ENCODE measurements at regions not wholly inside any gene's neighbourhood (a gene's known extent, or its start where the extent isn't known, plus 50 kb on each side); places are given as distances from the start of the nearest gene placed in this dataset.

GRCh38 chr1:191752342-191752741 is 405.9 kb upstream of the RGS18 start:
- Histone ChIP-seq H3K36me3 (ENCODE audit: control insufficient read depth, insufficient read depth, low read length) (no peaks in the 10 kb centered on the region), H3K27me3 (ENCODE audit: control insufficient read depth, insufficient read depth, low read length) (no peaks in the 10 kb centered on the region), H3K4me1 (ENCODE audit: control insufficient read depth, insufficient read depth, low read length) (no peaks in the 10 kb centered on the region), H3K4me3 (ENCODE audit: low read depth in 2 of 2, low read length in 2 of 2) (no peak overlapping the region), H3K27ac (ENCODE audit: low read length) (no peak overlapping the region), H3K9me3 (ENCODE audit: control insufficient read depth, insufficient read depth, low read depth, low read length) (no peaks in the 10 kb centered on the region)
- DNase-seq (ENCODE audit: low read depth, low spot score): peak; percentile 5
- no TSS peak for BruUV-seq (replicated peaks)
- in situ Hi-C loops (cut with HindIII; ENCODE audit: low pct_unique_long_range_greater_than_20kb, low sequenced_read_pairs): no loop called here
- ChIA-PET POLR2A (no interaction called here), CTCF (no interaction called here)
- intact Hi-C loops (cut with micrococcal nuclease; ENCODE audit: unreplicated experiment): no loop called here
- no peak for TF ChIP-seq CTCF (IDR thresholded peaks at IDR 0.05)
- no peak for TF ChIP-seq REST (IDR thresholded peaks at IDR 0.05; ENCODE audit: insufficient read depth in 1 of 2, low read depth in 2 of 2, low read length in 1 of 2)
- TF ChIP-seq TCF7L2 (IDR thresholded peaks at IDR 0.05; ENCODE audit: low read depth, low read length): no peak
- TF ChIP-seq POLR2AphosphoS5 (IDR thresholded peaks at IDR 0.05; ENCODE audit: low read depth, low read length): no peak
- no peak for ATAC-seq

GRCh38 chr1:191760016-191760415 is 398.2 kb upstream of the RGS18 start:
- BruUV-seq (replicated peaks): no TSS peak
- Histone ChIP-seq H3K36me3 (ENCODE audit: control insufficient read depth, insufficient read depth, low read length) (no peaks in the 10 kb centered on the region), H3K27me3 (ENCODE audit: control insufficient read depth, insufficient read depth, low read length) (no peaks in the 10 kb centered on the region), H3K9me3 (ENCODE audit: control insufficient read depth, insufficient read depth, low read depth, low read length) (peaks cover 5% of the 10 kb centered on the region), H3K27ac (ENCODE audit: low read length) (no peak overlapping the region), H3K4me1 (ENCODE audit: control insufficient read depth, insufficient read depth, low read length) (no peaks in the 10 kb centered on the region), H3K4me3 (ENCODE audit: low read depth in 2 of 2, low read length in 2 of 2) (no peak overlapping the region)
- intact Hi-C loops (cut with micrococcal nuclease; ENCODE audit: unreplicated experiment): no loop called here
- no peak for TF ChIP-seq SIN3A (IDR thresholded peaks at IDR 0.05; ENCODE audit: borderline replicate concordance, insufficient read depth, low read depth, low read length)
- TF ChIP-seq POLR2AphosphoS5 (IDR thresholded peaks at IDR 0.05; ENCODE audit: low read depth, low read length): no peak
- no peak for TF ChIP-seq CTCF (IDR thresholded peaks at IDR 0.05)
- in situ Hi-C loops (cut with HindIII; ENCODE audit: low pct_unique_long_range_greater_than_20kb, low sequenced_read_pairs): no loop called here
- ChIA-PET POLR2A (no interaction called here), CTCF (no interaction called here)
- DNase-seq (ENCODE audit: low read depth, low spot score) (no peak), ATAC-seq (no peak)

GRCh38 chr1:191788551-191788950 is 369.7 kb upstream of the RGS18 start:
- Histone ChIP-seq H3K4me1 (ENCODE audit: control insufficient read depth, insufficient read depth, low read length) (no peaks in the 10 kb centered on the region), H3K4me3 (ENCODE audit: low read depth in 2 of 2, low read length in 2 of 2) (no peak overlapping the region), H3K36me3 (ENCODE audit: control insufficient read depth, insufficient read depth, low read length) (no peaks in the 10 kb centered on the region; the same call in 1 of the 2 replicates), H3K27ac (ENCODE audit: low read length) (no peak overlapping the region), H3K9me3 (ENCODE audit: control insufficient read depth, insufficient read depth, low read depth, low read length) (0 out of 2 replicates have a peak, but pooled peaks cover 3% of the 10 kb centered on the region), H3K27me3 (ENCODE audit: control insufficient read depth, insufficient read depth, low read length) (no peaks in the 10 kb centered on the region)
- no TSS peak for BruUV-seq (replicated peaks)
- ATAC-seq: no peak
- intact Hi-C loops (cut with micrococcal nuclease; ENCODE audit: unreplicated experiment): no loop called here
- POLR2A ChIA-PET: no interaction called here
- no peak for TF ChIP-seq POLR2AphosphoS5 (IDR thresholded peaks at IDR 0.05; ENCODE audit: low read depth, low read length)
- no peak for TF ChIP-seq REST (IDR thresholded peaks at IDR 0.05; ENCODE audit: insufficient read depth in 1 of 2, low read depth in 2 of 2, low read length in 1 of 2)
- no peak for TF ChIP-seq CTCF (IDR thresholded peaks at IDR 0.05)
- TF ChIP-seq TCF7L2 (IDR thresholded peaks at IDR 0.05; ENCODE audit: low read depth, low read length): no peak
- TF ChIP-seq SIN3A (IDR thresholded peaks at IDR 0.05; ENCODE audit: borderline replicate concordance, insufficient read depth, low read depth, low read length): no peak
- in situ Hi-C loops (cut with HindIII; ENCODE audit: low pct_unique_long_range_greater_than_20kb, low sequenced_read_pairs): no loop called here
- DNase-seq (ENCODE audit: low read depth, low spot score): no peak
- CTCF ChIA-PET: no interaction called here
